ENCODE measurements at regions not wholly inside any gene's neighbourhood (a gene's known extent, or its start where the extent isn't known, plus 50 kb on each side); places are given as distances from the start of the nearest gene placed in this dataset.

- H3K4me1 ChIP-seq (ENCODE audit: control insufficient read depth in 3 of 3, insufficient read depth in 3 of 3, low read length in 3 of 3) = no peaks in the 10 kb centered on the region
- no peaks in the 10 kb centered on the region for H3K9me3 ChIP-seq (ENCODE audit: control insufficient read depth in 3 of 3, low read length in 3 of 3)
- no peak overlapping the region for H3K27ac ChIP-seq (ENCODE audit: low read depth, low read length)
- H3K36me3 ChIP-seq (ENCODE audit: control insufficient read depth in 3 of 3, insufficient read depth in 3 of 3, low read length in 3 of 3) = no peaks in the 10 kb centered on the region
- no peak overlapping the region for H3K4me3 ChIP-seq (ENCODE audit: low read length in 3 of 3)
- H3K9ac ChIP-seq (ENCODE audit: low read depth in 1 of 3, low read length in 3 of 3) = no peak overlapping the region
- no peaks in the 10 kb centered on the region for H3K27me3 ChIP-seq (ENCODE audit: control insufficient read depth in 3 of 3, insufficient read depth in 3 of 3, low read length in 3 of 3)
Observed at GRCh38 chr16:79687249-79688130, 87.0 kb upstream of the MAF start.

DNA sequence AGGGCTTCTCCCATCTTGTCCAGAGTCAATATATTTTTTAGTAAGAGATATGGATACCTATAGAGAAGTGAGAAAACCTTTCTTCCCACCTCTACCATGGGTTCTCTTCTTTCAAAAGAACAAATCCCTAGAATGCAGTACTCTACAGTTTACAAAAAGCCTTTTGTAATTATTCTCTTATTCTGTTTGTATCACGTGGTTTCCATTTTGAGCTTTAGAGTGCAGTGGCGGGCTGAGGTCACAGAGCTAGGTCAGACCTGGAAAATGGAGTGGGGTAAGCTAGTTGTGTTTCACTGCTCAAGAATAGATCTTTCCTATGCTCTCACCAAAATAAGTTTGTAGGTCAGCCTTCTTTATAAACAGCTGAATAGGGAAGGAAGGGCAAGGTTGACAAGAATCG lies 85.3 kb upstream of the MAF start:
- H3K27me3 ChIP-seq (ENCODE audit: control insufficient read depth in 3 of 3, insufficient read depth in 3 of 3, low read length in 3 of 3) = no peaks in the 10 kb centered on the region
- no peaks in the 10 kb centered on the region for H3K9me3 ChIP-seq (ENCODE audit: control insufficient read depth in 3 of 3, low read length in 3 of 3)
- H3K9ac ChIP-seq (ENCODE audit: low read depth in 1 of 3, low read length in 3 of 3) = no peak overlapping the region
- no peaks in the 10 kb centered on the region for H3K4me1 ChIP-seq (ENCODE audit: control insufficient read depth in 3 of 3, insufficient read depth in 3 of 3, low read length in 3 of 3)
- no peak overlapping the region for H3K27ac ChIP-seq (ENCODE audit: low read depth, low read length)
- no peak overlapping the region for H3K4me3 ChIP-seq (ENCODE audit: low read length in 3 of 3)
- H3K36me3 ChIP-seq (ENCODE audit: control insufficient read depth in 3 of 3, insufficient read depth in 3 of 3, low read length in 3 of 3) = no peaks in the 10 kb centered on the region

DNA sequence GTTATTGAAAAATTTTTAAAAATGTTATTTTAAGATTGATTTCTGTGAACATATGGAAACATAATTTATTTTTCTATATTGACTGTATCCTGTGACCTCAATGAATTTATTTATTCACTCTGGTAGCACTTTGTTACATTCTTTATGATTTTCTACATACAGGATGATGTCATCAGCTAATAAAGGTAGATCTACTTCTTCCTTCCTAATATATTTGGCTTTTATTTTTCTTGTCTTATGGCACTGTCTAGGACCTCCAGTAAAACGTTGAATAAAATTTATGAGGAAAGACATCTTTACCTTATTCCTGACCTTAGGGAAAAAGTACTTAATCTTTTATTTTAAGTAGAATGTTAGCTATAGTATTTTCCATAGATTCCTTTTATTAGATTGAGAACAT lies 78.8 kb upstream of the MAF start:
- Histone ChIP-seq H3K4me3 (ENCODE audit: low read length in 3 of 3) (no peak overlapping the region), H3K4me1 (ENCODE audit: control insufficient read depth in 3 of 3, insufficient read depth in 3 of 3, low read length in 3 of 3) (no peaks in the 10 kb centered on the region), H3K27ac (ENCODE audit: low read depth, low read length) (no peak overlapping the region), H3K9me3 (ENCODE audit: control insufficient read depth in 3 of 3, low read length in 3 of 3) (no peaks in the 10 kb centered on the region), H3K36me3 (ENCODE audit: control insufficient read depth in 3 of 3, insufficient read depth in 3 of 3, low read length in 3 of 3) (no peaks in the 10 kb centered on the region), H3K9ac (ENCODE audit: low read depth in 1 of 3, low read length in 3 of 3) (no peak overlapping the region), H3K27me3 (ENCODE audit: control insufficient read depth in 3 of 3, insufficient read depth in 3 of 3, low read length in 3 of 3) (no peaks in the 10 kb centered on the region)

DNA sequence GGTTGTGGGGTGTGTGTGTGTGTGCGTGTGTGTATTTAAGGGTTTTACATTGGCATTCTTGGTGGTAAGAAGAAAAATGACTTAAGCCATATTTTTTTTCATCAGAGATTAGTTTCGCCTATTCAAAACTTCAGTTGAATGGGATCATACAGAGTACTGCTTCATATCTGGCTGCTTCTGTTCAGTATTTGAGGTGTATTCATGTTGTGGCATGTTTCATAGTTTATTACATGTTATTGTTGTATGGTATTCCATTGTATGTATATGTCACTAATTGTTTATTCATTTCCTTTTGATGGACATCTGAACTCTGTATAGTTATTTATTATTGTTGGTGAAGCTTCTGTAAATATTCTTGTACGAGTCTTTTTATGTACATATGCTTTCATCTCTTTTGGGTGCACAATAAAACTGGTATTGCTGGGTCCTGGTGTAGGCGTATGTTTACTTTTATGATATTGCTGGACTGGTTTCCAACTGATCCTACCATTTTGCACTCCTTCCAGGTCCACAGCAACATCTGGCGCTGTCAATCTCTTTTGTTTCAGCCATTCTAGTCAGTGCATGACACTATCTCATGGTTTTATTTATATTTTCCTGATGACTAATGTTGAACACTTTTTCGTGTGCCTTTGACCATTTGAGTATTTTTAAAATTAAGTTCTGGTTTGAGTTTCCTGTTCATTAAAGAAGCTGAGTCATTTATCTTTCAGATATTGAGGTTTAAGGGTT lies 77.4 kb upstream of the MAF start:
- H3K4me3 ChIP-seq (ENCODE audit: low read length in 3 of 3) = no peak overlapping the region
- H3K4me1 ChIP-seq (ENCODE audit: control insufficient read depth in 3 of 3, insufficient read depth in 3 of 3, low read length in 3 of 3) = no peaks in the 10 kb centered on the region
- no peak overlapping the region for H3K9ac ChIP-seq (ENCODE audit: low read depth in 1 of 3, low read length in 3 of 3)
- no peak overlapping the region for H3K27ac ChIP-seq (ENCODE audit: low read depth, low read length)
- no peaks in the 10 kb centered on the region for H3K36me3 ChIP-seq (ENCODE audit: control insufficient read depth in 3 of 3, insufficient read depth in 3 of 3, low read length in 3 of 3)
- H3K27me3 ChIP-seq (ENCODE audit: control insufficient read depth in 3 of 3, insufficient read depth in 3 of 3, low read length in 3 of 3) = no peaks in the 10 kb centered on the region
- H3K9me3 ChIP-seq (ENCODE audit: control insufficient read depth in 3 of 3, low read length in 3 of 3) = no peaks in the 10 kb centered on the region

GRCh38 chr16:79673635-79674034 lies 73.1 kb upstream of the MAF start:
- Histone ChIP-seq H3K9ac (ENCODE audit: low read depth in 1 of 3, low read length in 3 of 3) (no peak overlapping the region), H3K9me3 (ENCODE audit: control insufficient read depth in 3 of 3, low read length in 3 of 3) (no peaks in the 10 kb centered on the region), H3K27me3 (ENCODE audit: control insufficient read depth in 3 of 3, insufficient read depth in 3 of 3, low read length in 3 of 3) (no peaks in the 10 kb centered on the region), H3K27ac (ENCODE audit: low read depth, low read length) (no peak overlapping the region), H3K4me1 (ENCODE audit: control insufficient read depth in 3 of 3, insufficient read depth in 3 of 3, low read length in 3 of 3) (no peaks in the 10 kb centered on the region), H3K36me3 (ENCODE audit: control insufficient read depth in 3 of 3, insufficient read depth in 3 of 3, low read length in 3 of 3) (no peaks in the 10 kb centered on the region), H3K4me3 (ENCODE audit: low read length in 3 of 3) (no peak overlapping the region)

DNA sequence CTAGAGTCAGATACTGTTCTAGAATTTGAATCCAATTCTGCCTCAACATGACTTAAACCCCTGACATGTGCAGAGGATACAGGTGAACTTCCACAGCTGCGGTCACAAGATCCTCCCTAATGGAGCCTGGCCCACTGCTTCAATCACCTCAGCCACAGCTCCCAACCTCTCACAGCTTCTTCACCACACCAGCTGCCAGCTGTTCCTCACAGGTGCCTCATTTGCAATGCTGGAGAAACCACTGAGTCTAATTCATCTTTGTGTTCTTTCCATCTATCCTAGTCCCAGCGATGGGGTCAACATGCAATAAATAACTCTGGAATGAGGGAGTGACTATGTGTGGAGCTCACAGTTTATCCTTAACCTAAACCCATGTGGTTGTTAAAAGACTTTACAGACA lies 72.0 kb upstream of the MAF start:
- H3K36me3 ChIP-seq (ENCODE audit: control insufficient read depth in 3 of 3, insufficient read depth in 3 of 3, low read length in 3 of 3) = no peaks in the 10 kb centered on the region
- H3K4me1 ChIP-seq (ENCODE audit: control insufficient read depth in 3 of 3, insufficient read depth in 3 of 3, low read length in 3 of 3) = no peaks in the 10 kb centered on the region
- H3K9ac ChIP-seq (ENCODE audit: low read depth in 1 of 3, low read length in 3 of 3) = no peak overlapping the region
- no peaks in the 10 kb centered on the region for H3K9me3 ChIP-seq (ENCODE audit: control insufficient read depth in 3 of 3, low read length in 3 of 3)
- H3K27ac ChIP-seq (ENCODE audit: low read depth, low read length) = no peak overlapping the region
- H3K4me3 ChIP-seq (ENCODE audit: low read length in 3 of 3) = no peak overlapping the region
- H3K27me3 ChIP-seq (ENCODE audit: control insufficient read depth in 3 of 3, insufficient read depth in 3 of 3, low read length in 3 of 3) = no peaks in the 10 kb centered on the region

- no peaks in the 10 kb centered on the region for H3K36me3 ChIP-seq (ENCODE audit: control insufficient read depth in 3 of 3, insufficient read depth in 3 of 3, low read length in 3 of 3)
- no peaks in the 10 kb centered on the region for H3K4me1 ChIP-seq (ENCODE audit: control insufficient read depth in 3 of 3, insufficient read depth in 3 of 3, low read length in 3 of 3)
- no peak overlapping the region for H3K9ac ChIP-seq (ENCODE audit: low read depth in 1 of 3, low read length in 3 of 3)
- no peak overlapping the region for H3K4me3 ChIP-seq (ENCODE audit: low read length in 3 of 3)
- H3K27ac ChIP-seq (ENCODE audit: low read depth, low read length) = no peak overlapping the region
- H3K27me3 ChIP-seq (ENCODE audit: control insufficient read depth in 3 of 3, insufficient read depth in 3 of 3, low read length in 3 of 3) = no peaks in the 10 kb centered on the region
- H3K9me3 ChIP-seq (ENCODE audit: control insufficient read depth in 3 of 3, low read length in 3 of 3) = no peaks in the 10 kb centered on the region
Observed at GRCh38 chr16:79668502-79668901, 68.0 kb upstream of the MAF start.

DNA sequence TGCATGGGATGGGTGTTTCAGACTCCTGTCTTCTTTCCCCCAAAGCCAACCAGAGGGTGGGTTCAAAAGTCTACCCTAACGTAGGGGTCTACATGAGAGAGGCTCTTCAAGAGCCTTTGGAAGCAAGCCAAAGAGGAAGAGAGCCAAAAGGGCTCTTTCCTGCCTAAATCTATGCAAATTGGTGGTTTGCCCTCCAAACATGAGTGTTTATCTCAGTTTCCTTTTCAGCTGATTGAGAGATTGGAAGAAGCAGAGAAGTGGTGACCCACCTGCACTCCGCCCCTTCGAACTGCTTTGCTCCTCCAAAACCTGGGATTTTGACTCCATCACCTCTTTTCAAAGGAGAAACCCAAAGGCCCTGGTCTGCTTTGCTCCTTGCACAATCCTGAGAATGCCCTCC lies 65.4 kb upstream of the MAF start:
- Histone ChIP-seq H3K27ac (ENCODE audit: low read depth, low read length) (no peak overlapping the region), H3K9me3 (ENCODE audit: control insufficient read depth in 3 of 3, low read length in 3 of 3) (no peaks in the 10 kb centered on the region), H3K27me3 (ENCODE audit: control insufficient read depth in 3 of 3, insufficient read depth in 3 of 3, low read length in 3 of 3) (no peaks in the 10 kb centered on the region), H3K9ac (ENCODE audit: low read depth in 1 of 3, low read length in 3 of 3) (no peak overlapping the region), H3K4me3 (ENCODE audit: low read length in 3 of 3) (no peak overlapping the region), H3K4me1 (ENCODE audit: control insufficient read depth in 3 of 3, insufficient read depth in 3 of 3, low read length in 3 of 3) (no peaks in the 10 kb centered on the region), H3K36me3 (ENCODE audit: control insufficient read depth in 3 of 3, insufficient read depth in 3 of 3, low read length in 3 of 3) (no peaks in the 10 kb centered on the region)

DNA sequence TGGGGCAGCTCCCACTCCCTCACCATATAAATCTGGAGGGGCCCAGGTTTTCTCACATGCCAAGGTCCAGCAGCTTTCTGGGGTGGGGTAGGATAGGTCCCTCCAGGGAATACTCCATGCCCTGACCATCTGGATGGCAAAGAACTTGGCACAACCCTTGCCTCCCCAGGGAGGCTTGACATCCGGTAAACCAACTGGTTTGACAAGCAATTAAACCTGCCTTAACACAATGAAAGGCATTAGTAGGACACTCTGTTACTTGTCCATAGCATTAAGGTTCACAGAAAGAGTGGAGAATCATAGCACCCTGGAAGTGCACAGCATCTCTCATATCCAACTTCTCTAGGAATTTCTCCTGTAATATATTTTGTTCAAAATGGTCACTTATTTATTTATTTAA lies 63.9 kb upstream of the MAF start:
- H3K36me3 ChIP-seq (ENCODE audit: control insufficient read depth in 3 of 3, insufficient read depth in 3 of 3, low read length in 3 of 3) = no peaks in the 10 kb centered on the region
- no peak overlapping the region for H3K4me3 ChIP-seq (ENCODE audit: low read length in 3 of 3)
- H3K4me1 ChIP-seq (ENCODE audit: control insufficient read depth in 3 of 3, insufficient read depth in 3 of 3, low read length in 3 of 3) = no peaks in the 10 kb centered on the region
- no peaks in the 10 kb centered on the region for H3K27me3 ChIP-seq (ENCODE audit: control insufficient read depth in 3 of 3, insufficient read depth in 3 of 3, low read length in 3 of 3)
- H3K27ac ChIP-seq (ENCODE audit: low read depth, low read length) = no peak overlapping the region
- no peak overlapping the region for H3K9ac ChIP-seq (ENCODE audit: low read depth in 1 of 3, low read length in 3 of 3)
- no peaks in the 10 kb centered on the region for H3K9me3 ChIP-seq (ENCODE audit: control insufficient read depth in 3 of 3, low read length in 3 of 3)

GRCh38 chr16:79662669-79663313 lies 62.3 kb upstream of the MAF start:
- H3K4me1 ChIP-seq (ENCODE audit: control insufficient read depth in 3 of 3, insufficient read depth in 3 of 3, low read length in 3 of 3) = no peaks in the 10 kb centered on the region
- no peaks in the 10 kb centered on the region for H3K36me3 ChIP-seq (ENCODE audit: control insufficient read depth in 3 of 3, insufficient read depth in 3 of 3, low read length in 3 of 3)
- no peak overlapping the region for H3K27ac ChIP-seq (ENCODE audit: low read depth, low read length)
- H3K9ac ChIP-seq (ENCODE audit: low read depth in 1 of 3, low read length in 3 of 3) = no peak overlapping the region
- H3K27me3 ChIP-seq (ENCODE audit: control insufficient read depth in 3 of 3, insufficient read depth in 3 of 3, low read length in 3 of 3) = no peaks in the 10 kb centered on the region
- no peaks in the 10 kb centered on the region for H3K9me3 ChIP-seq (ENCODE audit: control insufficient read depth in 3 of 3, low read length in 3 of 3)
- H3K4me3 ChIP-seq (ENCODE audit: low read length in 3 of 3) = no peak overlapping the region
